ENCODE measurements at regions not wholly inside any gene's neighbourhood (a gene's known extent, or its start where the extent isn't known, plus 50 kb on each side); places are given as distances from the start of the nearest gene placed in this dataset.

- DNase-seq = peak; percentile 52
These were observed 262.4 kb upstream of the CHST9 start for GRCh38 chr18:27447451-27447881.

- DNase-seq = no peak
These were observed 245.5 kb upstream of the CHST9 start for GRCh38 chr18:27430595-27430994.

GRCh38 chr18:27428716-27429475, 243.8 kb upstream of the CHST9 start:
- no peak for DNase-seq

GRCh38 chr18:27428120-27428519, 243.0 kb upstream of the CHST9 start:
- no peak for DNase-seq

- no peak for DNase-seq
These were observed 238.5 kb upstream of the CHST9 start for GRCh38 chr18:27423581-27423980.

- no peak for DNase-seq
These were observed 234.5 kb upstream of the CHST9 start for GRCh38 chr18:27419646-27420045.

- no peak for DNase-seq
These were observed 230.4 kb upstream of the CHST9 start for GRCh38 chr18:27415495-27415894.

- no peak for DNase-seq
These were observed 229.6 kb upstream of the CHST9 start for GRCh38 chr18:27414682-27415081.

GRCh38 chr18:27413495-27414401, 228.6 kb upstream of the CHST9 start:
- no peak for DNase-seq

- DNase-seq = no peak
These were observed 227.4 kb upstream of the CHST9 start for GRCh38 chr18:27412556-27412955.

- DNase-seq = no peak
These were observed 226.8 kb upstream of the CHST9 start for GRCh38 chr18:27411911-27412310.

GRCh38 chr18:27411013-27411412, 225.9 kb upstream of the CHST9 start:
- no peak for DNase-seq

GRCh38 chr18:27404855-27405254, 219.7 kb upstream of the CHST9 start:
- DNase-seq = no peak

GRCh38 chr18:27400001-27400400, 214.9 kb upstream of the CHST9 start:
- DNase-seq = no peak

GRCh38 chr18:27395752-27396151, 210.6 kb upstream of the CHST9 start:
- no peak for DNase-seq

- DNase-seq = no peak
These were observed 209.6 kb upstream of the CHST9 start for GRCh38 chr18:27394687-27395086.

GRCh38 chr18:27382567-27383216, 197.6 kb upstream of the CHST9 start:
- DNase-seq = peak; percentile 14

GRCh38 chr18:27378431-27379095, 193.5 kb upstream of the CHST9 start:
- DNase-seq = no peak

GRCh38 chr18:27377251-27377650, 192.1 kb upstream of the CHST9 start:
- DNase-seq = no peak

GRCh38 chr18:27372386-27372785, 187.3 kb upstream of the CHST9 start:
- DNase-seq = no peak

GRCh38 chr18:27366665-27367064, 181.6 kb upstream of the CHST9 start:
- DNase-seq = no peak

GRCh38 chr18:27366151-27366550, 181.0 kb upstream of the CHST9 start:
- DNase-seq = no peak

GRCh38 chr18:27363872-27364271, 178.8 kb upstream of the CHST9 start:
- no peak for DNase-seq
